ENCODE measurements at regions not wholly inside any gene's neighbourhood (a gene's known extent, or its start where the extent isn't known, plus 50 kb on each side); places are given as distances from the start of the nearest gene placed in this dataset.

GRCh38 chr3:72627271-72627670, 221.0 kb downstream of the SHQ1 start:
- no peak for TF ChIP-seq EZH2phosphoT487 (IDR thresholded peaks at IDR 0.05; ENCODE audit: low read length)
- no peak for TF ChIP-seq EZH2 (optimal IDR thresholded peaks at IDR 0.05; ENCODE audit: low read depth, low read length)
- no peak for TF ChIP-seq CTCF (IDR thresholded peaks at IDR 0.05; ENCODE audit: low read length)
- Histone ChIP-seq H3K79me2 (ENCODE audit: low read length) (no peaks in the 10 kb centered on the region), H3K36me3 (replicated peaks; ENCODE audit: insufficient read depth, low read length) (no peaks in the 10 kb centered on the region), H3K4me2 (ENCODE audit: low read depth, low read length) (no peak overlapping the region), H3K9ac (ENCODE audit: low read length) (no peak overlapping the region), H3K4me3 (ENCODE audit: low read length) (no peak overlapping the region), H3K4me1 (ENCODE audit: low read length) (no peaks in the 10 kb centered on the region), H4K20me1 (ENCODE audit: insufficient read depth, low read length) (no peaks in the 10 kb centered on the region), H3F3A (ENCODE audit: insufficient read depth, low read length) (no peaks in the 10 kb centered on the region), H3K27ac (ENCODE audit: low read length) (no peak overlapping the region), H2AFZ (ENCODE audit: low read length) (no peak overlapping the region), H3K9me3 (replicated peaks; ENCODE audit: insufficient read depth, low read length) (no peaks in the 10 kb centered on the region), H3K9me2 (replicated peaks; ENCODE audit: insufficient read depth, low read length) (no peaks in the 10 kb centered on the region), H3K27me3 (replicated peaks; ENCODE audit: insufficient read depth, low read length) (no peaks in the 10 kb centered on the region)
- no peak for DNase-seq

GRCh38 chr3:72625602-72626337, 222.5 kb downstream of the SHQ1 start:
- H3K9ac ChIP-seq (ENCODE audit: low read length) = no peak overlapping the region
- no peaks in the 10 kb centered on the region for H3K9me2 ChIP-seq (replicated peaks; ENCODE audit: insufficient read depth, low read length)
- H3K4me2 ChIP-seq (ENCODE audit: low read depth, low read length) = no peak overlapping the region
- DNase-seq = no peak
- H3K9me3 ChIP-seq (replicated peaks; ENCODE audit: insufficient read depth, low read length) = no peaks in the 10 kb centered on the region
- no peaks in the 10 kb centered on the region for H3K4me1 ChIP-seq (ENCODE audit: low read length)
- TF ChIP-seq EZH2 (optimal IDR thresholded peaks at IDR 0.05; ENCODE audit: low read depth, low read length) = no peak
- TF ChIP-seq CTCF (IDR thresholded peaks at IDR 0.05; ENCODE audit: low read length) = no peak
- no peak for TF ChIP-seq EZH2phosphoT487 (IDR thresholded peaks at IDR 0.05; ENCODE audit: low read length)
- H2AFZ ChIP-seq (ENCODE audit: low read length) = no peak overlapping the region
- H3K27ac ChIP-seq (ENCODE audit: low read length) = no peak overlapping the region
- no peaks in the 10 kb centered on the region for H3K36me3 ChIP-seq (replicated peaks; ENCODE audit: insufficient read depth, low read length)
- no peaks in the 10 kb centered on the region for H3F3A ChIP-seq (ENCODE audit: insufficient read depth, low read length)
- H4K20me1 ChIP-seq (ENCODE audit: insufficient read depth, low read length) = no peaks in the 10 kb centered on the region
- no peak overlapping the region for H3K4me3 ChIP-seq (ENCODE audit: low read length)
- no peaks in the 10 kb centered on the region for H3K27me3 ChIP-seq (replicated peaks; ENCODE audit: insufficient read depth, low read length)
- H3K79me2 ChIP-seq (ENCODE audit: low read length) = no peaks in the 10 kb centered on the region

- no peaks in the 10 kb centered on the region for H4K20me1 ChIP-seq (ENCODE audit: insufficient read depth, low read length)
- H3K4me2 ChIP-seq (ENCODE audit: low read depth, low read length) = no peak overlapping the region
- H3K4me3 ChIP-seq (ENCODE audit: low read length) = no peak overlapping the region
- H3K36me3 ChIP-seq (replicated peaks; ENCODE audit: insufficient read depth, low read length) = no peaks in the 10 kb centered on the region
- H3K9ac ChIP-seq (ENCODE audit: low read length) = no peak overlapping the region
- H3K27ac ChIP-seq (ENCODE audit: low read length) = no peak overlapping the region
- H3K79me2 ChIP-seq (ENCODE audit: low read length) = no peaks in the 10 kb centered on the region
- no peaks in the 10 kb centered on the region for H3K9me3 ChIP-seq (replicated peaks; ENCODE audit: insufficient read depth, low read length)
- no peaks in the 10 kb centered on the region for H3K9me2 ChIP-seq (replicated peaks; ENCODE audit: insufficient read depth, low read length)
- no peak overlapping the region for H2AFZ ChIP-seq (ENCODE audit: low read length)
- no peaks in the 10 kb centered on the region for H3F3A ChIP-seq (ENCODE audit: insufficient read depth, low read length)
- no peaks in the 10 kb centered on the region for H3K27me3 ChIP-seq (replicated peaks; ENCODE audit: insufficient read depth, low read length)
- no peak for TF ChIP-seq EZH2 (optimal IDR thresholded peaks at IDR 0.05; ENCODE audit: low read depth, low read length)
- TF ChIP-seq EZH2phosphoT487 (IDR thresholded peaks at IDR 0.05; ENCODE audit: low read length) = no peak
- TF ChIP-seq CTCF (IDR thresholded peaks at IDR 0.05; ENCODE audit: low read length) = no peak
- H3K4me1 ChIP-seq (ENCODE audit: low read length) = no peaks in the 10 kb centered on the region
- no peak for DNase-seq
Observed at GRCh38 chr3:72624656-72625055, 223.6 kb downstream of the SHQ1 start.
